Cardiac muscle cell (in vitro differentiated cells and primary cell): ENCODE measurements at regions not wholly inside any gene's neighbourhood (a gene's known extent, or its start where the extent isn't known, plus 50 kb on each side); places are given as distances from the start of the nearest gene placed in this dataset.

ENCODE experiments used
- DNase-seq, 2 donors: peaks; one replicate each; pipeline versions ENCODE4 v3.0.0 to v3.0.0-alpha.2; 2010 to 2017; ENCODE audit warnings: low read depth in 1 of 2, low spot score in 1 of 2
- H3K27ac ChIP-seq: fragments of 200-600 bp; sonication (generic); 2 replicates; pipeline ENCODE4 v1.5.1; 2016
- H3K27me3 ChIP-seq: fragments of 200-600 bp; sonication (generic); 2 replicates; pipeline ENCODE4 v1.6.0; 2016; ENCODE audit warnings: control low read depth
- H3K36me3 ChIP-seq: fragments of 200-600 bp; sonication (generic); 2 replicates; pipeline ENCODE4 v1.5.1; 2016; ENCODE audit warnings: control low read depth
- H3K4me1 ChIP-seq: fragments of 200-600 bp; sonication (generic); 2 replicates; pipeline ENCODE4 v1.8.1; 2017; ENCODE audit warnings: low read depth, mild to moderate bottlenecking, mixed run types
- H3K4me3 ChIP-seq: fragments of 200-600 bp; sonication (generic); 2 replicates; pipeline ENCODE4 v1.5.1; 2016; ENCODE audit warnings: mild to moderate bottlenecking
- H3K9me3 ChIP-seq: fragments of 200-600 bp; sonication (generic); 2 replicates; pipeline ENCODE4 v1.5.1; 2017; ENCODE audit warnings: low read depth, mild to moderate bottlenecking, control low read depth
- CTCF ChIP-seq: IDR thresholded peaks from 2 replicates; pipeline ENCODE4 v1.5.1; 2012; ENCODE audit warnings: low read depth, mild to moderate bottlenecking, low read length

DNA sequence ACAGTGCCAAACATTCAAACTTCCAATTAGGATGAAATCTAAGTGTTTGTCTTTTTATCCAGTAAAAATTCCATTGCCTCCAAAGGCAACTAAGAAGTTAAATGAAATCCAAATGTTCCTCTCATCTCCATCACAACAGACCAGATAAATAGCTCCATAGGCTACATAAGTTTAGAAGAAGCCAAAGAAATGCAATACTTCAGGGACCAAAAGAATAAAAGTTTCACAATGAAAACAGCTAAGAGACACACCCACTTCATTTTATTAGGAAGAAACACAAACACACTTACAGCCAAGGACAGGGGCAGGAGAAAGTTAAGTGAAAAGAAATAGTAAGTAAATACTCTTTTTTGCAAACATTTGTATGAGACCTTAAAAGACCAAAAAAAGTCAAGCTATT, 88.5 kb upstream of the CCDC150 start:
- Histone ChIP-seq H3K27me3 (no peaks in the 10 kb centered on the region), H3K9me3 (no peaks in the 10 kb centered on the region), H3K27ac (no peak overlapping the region), H3K4me3 (no peak overlapping the region), H3K4me1 (peaks cover 6% of the 10 kb centered on the region), H3K36me3 (no peaks in the 10 kb centered on the region)
- DNase-seq, result no peak
- TF ChIP-seq CTCF, result no peak

DNA sequence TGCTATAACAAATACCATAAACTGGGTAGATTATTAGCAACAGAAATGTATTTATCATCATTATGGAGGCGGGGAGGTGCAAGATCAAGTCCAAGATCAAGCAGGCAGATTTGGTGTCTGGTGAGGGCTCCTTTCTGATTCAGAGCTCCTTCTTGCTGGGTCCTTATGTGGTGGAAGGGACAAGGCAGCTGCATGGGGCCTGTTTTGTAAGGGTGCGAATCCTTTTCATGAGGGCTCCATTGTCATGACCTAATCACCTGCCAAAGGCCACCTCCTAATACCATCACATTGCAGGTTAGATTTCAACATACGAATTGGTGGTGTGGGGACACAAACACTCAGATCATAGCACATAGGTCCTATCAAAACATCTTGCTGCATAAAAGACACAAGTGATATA, 84.4 kb upstream of the CCDC150 start:
- TF ChIP-seq CTCF, result no peak
- DNase-seq, result no peak

DNA sequence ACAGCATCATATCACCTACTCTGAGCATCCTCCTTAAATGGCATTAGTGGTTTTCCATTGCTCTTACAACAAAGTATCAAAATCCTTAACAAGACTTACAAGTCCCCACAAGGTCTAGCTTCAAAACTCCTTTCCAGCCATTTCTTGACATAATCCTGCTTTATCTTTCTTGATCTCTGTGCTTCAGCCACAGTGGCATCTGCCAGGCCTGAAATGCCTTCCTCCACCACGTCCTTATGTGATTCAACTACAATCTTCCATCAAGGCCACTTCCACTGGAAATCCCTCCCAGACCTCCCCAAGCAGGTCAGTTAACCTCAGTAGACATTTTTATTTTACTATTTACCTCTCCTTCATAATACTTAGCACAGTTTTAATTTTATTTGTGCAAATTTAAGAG, 83.8 kb upstream of the CCDC150 start:
- DNase-seq, result no peak
- no peak overlapping the region for H3K27ac ChIP-seq
- no peak for TF ChIP-seq CTCF
- H3K9me3 ChIP-seq, result no peaks in the 10 kb centered on the region
- H3K27me3 ChIP-seq, result no peaks in the 10 kb centered on the region
- H3K4me1 ChIP-seq, result peaks cover 6% of the 10 kb centered on the region
- H3K4me3 ChIP-seq, result no peak overlapping the region
- H3K36me3 ChIP-seq, result no peaks in the 10 kb centered on the region

More for the DNA sequence above, 84.4 kb upstream of the CCDC150 start:
- Histone ChIP-seq H3K27ac (no peak overlapping the region), H3K36me3 (no peaks in the 10 kb centered on the region), H3K4me1 (peaks cover 6% of the 10 kb centered on the region), H3K4me3 (no peak overlapping the region), H3K27me3 (no peaks in the 10 kb centered on the region), H3K9me3 (no peaks in the 10 kb centered on the region)

DNA sequence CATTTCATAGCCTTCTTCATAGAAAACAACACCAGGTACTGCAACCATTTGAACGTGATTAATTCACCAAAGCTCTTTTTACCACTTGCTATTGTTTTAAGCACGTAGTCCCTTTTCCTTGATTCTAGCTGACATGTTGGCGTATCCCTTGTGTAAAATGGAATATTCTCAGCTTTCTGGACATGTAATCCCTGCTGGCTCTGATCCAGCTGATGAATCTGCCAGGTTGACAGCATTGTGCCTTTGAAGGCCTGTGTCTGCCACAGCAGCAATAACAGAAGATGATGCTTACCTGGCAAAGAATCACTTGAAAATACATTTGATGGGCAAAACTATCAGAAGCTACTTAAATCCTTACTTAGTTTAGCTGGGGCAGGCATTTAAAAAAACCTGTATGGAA, 81.0 kb upstream of the CCDC150 start:
- no peaks in the 10 kb centered on the region for H3K36me3 ChIP-seq
- H3K9me3 ChIP-seq, result no peaks in the 10 kb centered on the region
- TF ChIP-seq CTCF, result no peak
- no peak overlapping the region for H3K27ac ChIP-seq
- no peaks in the 10 kb centered on the region for H3K4me1 ChIP-seq
- no peak overlapping the region for H3K4me3 ChIP-seq
- no peaks in the 10 kb centered on the region for H3K27me3 ChIP-seq
- DNase-seq, result no peak

- Histone ChIP-seq H3K27me3 (no peaks in the 10 kb centered on the region), H3K27ac (no peak overlapping the region), H3K4me3 (no peak overlapping the region), H3K36me3 (no peaks in the 10 kb centered on the region), H3K9me3 (no peaks in the 10 kb centered on the region), H3K4me1 (no peaks in the 10 kb centered on the region)
- no peak for TF ChIP-seq CTCF
- no peak for DNase-seq
Observed at GRCh38 chr2:196563876-196564275, 75.6 kb upstream of the CCDC150 start.
